ENCODE measurements at regions not wholly inside any gene's neighbourhood (a gene's known extent, or its start where the extent isn't known, plus 50 kb on each side); places are given as distances from the start of the nearest gene placed in this dataset.

DNA sequence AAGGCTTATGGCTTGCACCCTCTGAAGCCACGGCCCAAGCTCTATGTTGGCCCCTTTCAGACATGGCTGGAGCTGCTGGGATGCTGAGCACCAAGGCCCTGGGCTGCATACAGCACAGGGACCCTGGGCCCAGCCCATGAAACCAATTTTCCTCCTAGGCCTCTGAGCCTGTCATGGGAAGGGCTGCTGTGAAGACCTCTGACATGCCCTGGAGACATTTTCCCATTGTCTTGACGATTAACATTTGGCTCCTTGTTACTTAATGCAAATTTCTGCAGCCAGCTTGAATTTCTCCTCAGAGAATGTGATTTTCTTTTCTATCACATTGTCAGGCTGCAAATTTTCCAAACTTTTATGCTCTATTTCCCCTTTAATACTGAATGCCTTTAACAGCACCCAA is 844.7 kb downstream of the PCDH18 start:
- TF ChIP-seq, protein P1, sequence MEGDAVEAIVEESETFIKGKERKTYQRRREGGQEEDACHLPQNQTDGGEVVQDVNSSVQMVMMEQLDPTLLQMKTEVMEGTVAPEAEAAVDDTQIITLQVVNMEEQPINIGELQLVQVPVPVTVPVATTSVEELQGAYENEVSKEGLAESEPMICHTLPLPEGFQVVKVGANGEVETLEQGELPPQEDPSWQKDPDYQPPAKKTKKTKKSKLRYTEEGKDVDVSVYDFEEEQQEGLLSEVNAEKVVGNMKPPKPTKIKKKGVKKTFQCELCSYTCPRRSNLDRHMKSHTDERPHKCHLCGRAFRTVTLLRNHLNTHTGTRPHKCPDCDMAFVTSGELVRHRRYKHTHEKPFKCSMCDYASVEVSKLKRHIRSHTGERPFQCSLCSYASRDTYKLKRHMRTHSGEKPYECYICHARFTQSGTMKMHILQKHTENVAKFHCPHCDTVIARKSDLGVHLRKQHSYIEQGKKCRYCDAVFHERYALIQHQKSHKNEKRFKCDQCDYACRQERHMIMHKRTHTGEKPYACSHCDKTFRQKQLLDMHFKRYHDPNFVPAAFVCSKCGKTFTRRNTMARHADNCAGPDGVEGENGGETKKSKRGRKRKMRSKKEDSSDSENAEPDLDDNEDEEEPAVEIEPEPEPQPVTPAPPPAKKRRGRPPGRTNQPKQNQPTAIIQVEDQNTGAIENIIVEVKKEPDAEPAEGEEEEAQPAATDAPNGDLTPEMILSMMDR (conservative IDR thresholded peaks at IDR 0.05 in 1 of 2, IDR thresholded peaks at IDR 0.05 in 1 of 2; ENCODE audit: low read depth in 1 of 2, low read length in 2 of 2): no peak
- TF ChIP-seq EZH2 (IDR thresholded peaks at IDR 0.05; ENCODE audit: low read length, missing control alignments): no peak

All from fibroblast of lung (primary cell).